OCI-LY1 (cell line): ENCODE measurements at regions not wholly inside any gene's neighbourhood (a gene's known extent, or its start where the extent isn't known, plus 50 kb on each side); places are given as distances from the start of the nearest gene placed in this dataset.

ENCODE experiments used
- H2AFZ ChIP-seq: fragments of 200-600 bp; sonication (generic), shearing (Covaris generic); 2 replicates; pipeline ENCODE4 v1.6.0; 2014; ENCODE audit warnings: antibody characterized with exemption, mild to moderate bottlenecking, low read length
- H3F3A ChIP-seq: fragments of 200-600 bp; sonication (generic), shearing (Covaris generic); 2 replicates; pipeline ENCODE4 v1.6.0; 2014; ENCODE audit warnings: mild to moderate bottlenecking, antibody characterized with exemption, low read length, moderate library complexity; ENCODE audit not compliant: insufficient read depth
- H3K27ac ChIP-seq: fragments of 200-600 bp; sonication (generic); 2 replicates; pipeline ENCODE4 v1.5.1; 2014; ENCODE audit warnings: low read length, mixed run types, mild to moderate bottlenecking, low read depth; ENCODE audit not compliant: poor library complexity, severe bottlenecking
- H3K27me3 ChIP-seq: fragments of 200-600 bp; sonication (generic); 2 replicates; pipeline ENCODE4 v1.6.0; 2014; ENCODE audit warnings: antibody characterized with exemption, mild to moderate bottlenecking, low read length, moderate library complexity; ENCODE audit not compliant: insufficient read depth
- H3K36me3 ChIP-seq: fragments of 200-600 bp; sonication (generic); 2 replicates; pipeline ENCODE4 v1.6.1; 2014; ENCODE audit warnings: mild to moderate bottlenecking, antibody characterized with exemption, low read length, moderate library complexity, mixed read lengths; ENCODE audit not compliant: insufficient read depth
- H3K4me1 ChIP-seq: fragments of 200-600 bp; sonication (generic); 2 replicates; pipeline ENCODE4 v1.5.1; 2014; ENCODE audit warnings: mild to moderate bottlenecking, low read length, moderate library complexity; ENCODE audit not compliant: insufficient read depth, severe bottlenecking
- H3K4me2 ChIP-seq: fragments of 200-600 bp; sonication (generic), shearing (Covaris generic); 2 replicates; pipeline ENCODE4 v1.6.1; 2014; ENCODE audit warnings: low read length
- H3K4me3 ChIP-seq: fragments of 200-600 bp; sonication (generic); 2 replicates; pipeline ENCODE4 v1.5.1; 2014; ENCODE audit warnings: low read length, low read depth, mild to moderate bottlenecking, mixed read lengths; ENCODE audit not compliant: poor library complexity, severe bottlenecking
- H3K79me2 ChIP-seq: fragments of 200-600 bp; shearing (Covaris generic); 2 replicates; pipeline ENCODE4 v1.6.1; 2016; ENCODE audit warnings: mixed run types, low read length, mixed read lengths; ENCODE audit not compliant: insufficient read depth
- H3K9ac ChIP-seq: fragments of 200-600 bp; sonication (generic), shearing (Covaris generic); 2 replicates; pipeline ENCODE4 v1.6.1; 2014; ENCODE audit warnings: mild to moderate bottlenecking, low read length, mixed read lengths
- H3K9me2 ChIP-seq: fragments of 200-600 bp; sonication (generic), shearing (Covaris generic); 2 replicates; pipeline ENCODE4 v1.6.1; 2014; ENCODE audit warnings: low read depth, mild to moderate bottlenecking, low read length, mixed read lengths
- H3K9me3 ChIP-seq: fragments of 200-600 bp; shearing (Covaris generic); 2 replicates; pipeline ENCODE4 v1.6.1; 2014; ENCODE audit warnings: low read length, mixed read lengths
- H4K20me1 ChIP-seq: fragments of 200-600 bp; sonication (generic), shearing (Covaris generic); 2 replicates; pipeline ENCODE4 v1.6.0; 2016; ENCODE audit warnings: mild to moderate bottlenecking, low read length; ENCODE audit not compliant: insufficient read depth
- CTCF ChIP-seq: fragments of 200-600 bp; sonication (generic), shearing (Covaris generic); IDR thresholded peaks from 2 replicates; pipeline ENCODE4 v1.5.1; 2017; ENCODE audit warnings: mild to moderate bottlenecking, antibody characterized with exemption, low read length, moderate library complexity, mixed read lengths
- EZH2 ChIP-seq: fragments of 200-600 bp; sonication (generic), shearing (Covaris generic); IDR thresholded peaks from 2 replicates; pipeline ENCODE4 v1.8.0; 2017; ENCODE audit warnings: borderline replicate concordance, mixed run types, mild to moderate bottlenecking, antibody characterized with exemption, low read length, moderate library complexity, mixed read lengths

GRCh38 chr3:17974206-17974841 lies 231.9 kb upstream of the TBC1D5 start:
- H2AFZ ChIP-seq, result no peak overlapping the region
- no peak overlapping the region for H3K27ac ChIP-seq
- no peaks in the 10 kb centered on the region for H3K27me3 ChIP-seq
- no peaks in the 10 kb centered on the region for H4K20me1 ChIP-seq
- no peaks in the 10 kb centered on the region for H3F3A ChIP-seq
- no peaks in the 10 kb centered on the region for H3K4me1 ChIP-seq
- TF ChIP-seq CTCF (no peak), EZH2 (no peak)
- no peaks in the 10 kb centered on the region for H3K9me2 ChIP-seq
- no peak overlapping the region for H3K9ac ChIP-seq
- H3K9me3 ChIP-seq, result no peaks in the 10 kb centered on the region
- H3K4me3 ChIP-seq, result no peak overlapping the region
- no peaks in the 10 kb centered on the region for H3K79me2 ChIP-seq
- no peak overlapping the region for H3K4me2 ChIP-seq
- H3K36me3 ChIP-seq, result no peaks in the 10 kb centered on the region

- no peak for TF ChIP-seq CTCF
- TF ChIP-seq EZH2, result no peak
- no peaks in the 10 kb centered on the region for H3K79me2 ChIP-seq
- H3K4me1 ChIP-seq, result no peaks in the 10 kb centered on the region
- H3K4me3 ChIP-seq, result no peak overlapping the region
- H3K27ac ChIP-seq, result no peak overlapping the region
- no peak overlapping the region for H3K4me2 ChIP-seq
- H3K36me3 ChIP-seq, result no peaks in the 10 kb centered on the region
- no peaks in the 10 kb centered on the region for H3K9me3 ChIP-seq
- H4K20me1 ChIP-seq, result no peaks in the 10 kb centered on the region
- H2AFZ ChIP-seq, result no peak overlapping the region
- no peaks in the 10 kb centered on the region for H3F3A ChIP-seq
- no peaks in the 10 kb centered on the region for H3K9me2 ChIP-seq
- H3K27me3 ChIP-seq, result no peaks in the 10 kb centered on the region
- H3K9ac ChIP-seq, result no peak overlapping the region
Observed at GRCh38 chr3:17972959-17973906, 230.8 kb upstream of the TBC1D5 start.

GRCh38 chr3:17972476-17972875 lies 230.0 kb upstream of the TBC1D5 start:
- no peaks in the 10 kb centered on the region for H3K4me1 ChIP-seq
- H3K9me3 ChIP-seq, result no peaks in the 10 kb centered on the region
- no peaks in the 10 kb centered on the region for H3K36me3 ChIP-seq
- no peak overlapping the region for H2AFZ ChIP-seq
- no peak for TF ChIP-seq EZH2
- no peak for TF ChIP-seq CTCF
- no peaks in the 10 kb centered on the region for H3F3A ChIP-seq
- H3K27ac ChIP-seq, result no peak overlapping the region
- no peak overlapping the region for H3K4me3 ChIP-seq
- no peaks in the 10 kb centered on the region for H4K20me1 ChIP-seq
- no peak overlapping the region for H3K9ac ChIP-seq
- H3K27me3 ChIP-seq, result no peaks in the 10 kb centered on the region
- H3K9me2 ChIP-seq, result no peaks in the 10 kb centered on the region
- H3K4me2 ChIP-seq, result no peak overlapping the region
- no peaks in the 10 kb centered on the region for H3K79me2 ChIP-seq
